ENCODE measurements at regions not wholly inside any gene's neighbourhood (a gene's known extent, or its start where the extent isn't known, plus 50 kb on each side); places are given as distances from the start of the nearest gene placed in this dataset.

DNA sequence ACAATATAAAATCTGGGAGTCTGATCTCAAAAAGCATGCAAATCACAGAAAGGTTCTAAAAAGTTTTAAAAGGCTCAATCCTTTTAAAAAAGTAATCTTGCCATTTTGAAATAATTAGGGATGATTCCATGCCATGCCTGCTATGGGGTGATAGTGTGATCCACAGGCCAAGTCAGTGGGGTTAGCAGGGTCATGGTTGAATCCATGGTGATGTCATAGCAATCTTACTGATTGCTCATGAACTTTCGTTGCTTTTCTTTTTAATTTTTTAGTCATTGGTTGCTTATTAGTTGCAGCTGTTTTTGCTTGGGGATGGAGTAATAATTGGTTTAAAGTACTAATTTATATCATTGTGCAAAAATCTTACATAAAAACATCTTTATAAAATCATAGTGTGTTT, 485.0 kb downstream of the ENC1 start:
- Histone ChIP-seq H3K36me3 (ENCODE audit: insufficient read depth, low read length) (no peaks in the 10 kb centered on the region), H3K27ac (ENCODE audit: low read length) (no peak overlapping the region), H3K4me3 (ENCODE audit: low read length) (no peak overlapping the region)

GRCh38 chr5:74154526-74154925, 486.0 kb downstream of the ENC1 start:
- H4K20me1 ChIP-seq (ENCODE audit: insufficient read depth) = no peaks in the 10 kb centered on the region
- no peaks in the 10 kb centered on the region for H3K9me3 ChIP-seq (ENCODE audit: low read length)
- no peaks in the 10 kb centered on the region for H3K27me3 ChIP-seq (ENCODE audit: insufficient read depth, low read depth, low read length)
- no peaks in the 10 kb centered on the region for H3K36me3 ChIP-seq (ENCODE audit: insufficient read depth, low read length)
- no peak for TF ChIP-seq REST (IDR thresholded peaks at IDR 0.05; ENCODE audit: borderline replicate concordance)
- TF ChIP-seq EZH2 (IDR thresholded peaks at IDR 0.05; ENCODE audit: borderline replicate concordance, insufficient read depth, low read length, poor library complexity, severe bottlenecking) = no peak
- TF ChIP-seq SMC3 (conservative IDR thresholded peaks at IDR 0.05; ENCODE audit: poor library complexity) = no peak
- TF ChIP-seq RAD21 (conservative IDR thresholded peaks at IDR 0.05) = no peak
- no peak for TF ChIP-seq POLR2AphosphoS5 (IDR thresholded peaks at IDR 0.05)
- no peak for TF ChIP-seq TAF1 (IDR thresholded peaks at IDR 0.05; ENCODE audit: low read depth)
- no peak for TF ChIP-seq EP300 (conservative IDR thresholded peaks at IDR 0.05; ENCODE audit: poor library complexity, severe bottlenecking)
- TF ChIP-seq CTCF (IDR thresholded peaks at IDR 0.05; ENCODE audit: poor library complexity, severe bottlenecking) = no peak
- TF ChIP-seq MXI1 (conservative IDR thresholded peaks at IDR 0.05; ENCODE audit: poor library complexity, severe bottlenecking) = no peak
- H3F3A ChIP-seq (ENCODE audit: insufficient read depth, low read length, poor library complexity, severe bottlenecking) = no peaks in the 10 kb centered on the region
- H3K9ac ChIP-seq (ENCODE audit: low read length) = no peak overlapping the region
- H3K4me2 ChIP-seq (ENCODE audit: low read length) = no peak overlapping the region
- H3K4me3 ChIP-seq (ENCODE audit: low read length) = no peak overlapping the region
- no peak overlapping the region for H2AFZ ChIP-seq (ENCODE audit: low read depth, low read length)
- H3K9me2 ChIP-seq (ENCODE audit: insufficient read depth, low read length) = no peaks in the 10 kb centered on the region
- H3K27ac ChIP-seq (ENCODE audit: low read length) = no peak overlapping the region
- H3K79me2 ChIP-seq (replicated peaks; ENCODE audit: insufficient read depth, low read length) = no peaks in the 10 kb centered on the region

More for the DNA sequence above, 485.0 kb downstream of the ENC1 start:
- Histone ChIP-seq H4K20me1 (ENCODE audit: insufficient read depth) (no peaks in the 10 kb centered on the region), H3K9ac (ENCODE audit: low read length) (no peak overlapping the region), H3K4me2 (ENCODE audit: low read length) (no peak overlapping the region), H3K27me3 (ENCODE audit: insufficient read depth, low read depth, low read length) (no peaks in the 10 kb centered on the region), H3F3A (ENCODE audit: insufficient read depth, low read length, poor library complexity, severe bottlenecking) (no peaks in the 10 kb centered on the region), H3K9me2 (ENCODE audit: insufficient read depth, low read length) (no peaks in the 10 kb centered on the region), H2AFZ (ENCODE audit: low read depth, low read length) (no peak overlapping the region), H3K9me3 (ENCODE audit: low read length) (no peaks in the 10 kb centered on the region), H3K79me2 (replicated peaks; ENCODE audit: insufficient read depth, low read length) (no peaks in the 10 kb centered on the region)
- no peak for TF ChIP-seq RAD21 (conservative IDR thresholded peaks at IDR 0.05)
- TF ChIP-seq TAF1 (IDR thresholded peaks at IDR 0.05; ENCODE audit: low read depth) = no peak
- no peak for TF ChIP-seq EZH2 (IDR thresholded peaks at IDR 0.05; ENCODE audit: borderline replicate concordance, insufficient read depth, low read length, poor library complexity, severe bottlenecking)
- no peak for TF ChIP-seq MXI1 (conservative IDR thresholded peaks at IDR 0.05; ENCODE audit: poor library complexity, severe bottlenecking)
- TF ChIP-seq SMC3 (conservative IDR thresholded peaks at IDR 0.05; ENCODE audit: poor library complexity) = no peak
- no peak for TF ChIP-seq CTCF (IDR thresholded peaks at IDR 0.05; ENCODE audit: poor library complexity, severe bottlenecking)
- no peak for TF ChIP-seq POLR2AphosphoS5 (IDR thresholded peaks at IDR 0.05)
- no peak for TF ChIP-seq EP300 (conservative IDR thresholded peaks at IDR 0.05; ENCODE audit: poor library complexity, severe bottlenecking)
